Left renal pelvis (tissue), 4 donors: ENCODE measurements at regions not wholly inside any gene's neighbourhood (a gene's known extent, or its start where the extent isn't known, plus 50 kb on each side); places are given as distances from the start of the nearest gene placed in this dataset.
"Not testable (repeated sequence)": the region's sequence is repeated elsewhere in the genome, so short reads cannot be mapped to it uniquely, and the experiment has no call there.

ENCODE experiments used
- DNase-seq, 4 donors: peaks; one replicate each; pipeline ENCODE4 v3.0.0-alpha.2; 2013; ENCODE audit warnings: low read depth in 4 of 4, low spot score in 3 of 4

DNA sequence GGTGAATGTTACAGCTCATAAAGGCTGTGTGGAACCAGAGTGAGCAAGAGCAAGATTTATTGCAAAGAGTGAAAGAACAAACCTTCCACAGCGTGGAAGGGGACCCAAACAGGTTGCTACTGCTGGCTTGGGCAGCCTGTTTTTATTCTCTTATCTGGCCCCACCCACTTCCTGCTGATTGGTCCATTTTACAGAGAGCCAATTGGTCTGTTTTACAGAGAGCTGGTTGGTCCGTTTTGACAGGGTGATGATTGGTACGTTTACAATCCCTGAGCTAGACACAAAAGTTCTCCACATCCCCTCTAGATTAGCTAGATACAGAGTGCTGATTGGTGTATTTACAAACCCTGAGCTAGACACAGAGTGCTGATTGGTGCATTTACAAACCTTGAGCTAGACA, 74.4 kb upstream of the TBC1D5 start:
- not testable (repeated sequence) for DNase-seq

DNA sequence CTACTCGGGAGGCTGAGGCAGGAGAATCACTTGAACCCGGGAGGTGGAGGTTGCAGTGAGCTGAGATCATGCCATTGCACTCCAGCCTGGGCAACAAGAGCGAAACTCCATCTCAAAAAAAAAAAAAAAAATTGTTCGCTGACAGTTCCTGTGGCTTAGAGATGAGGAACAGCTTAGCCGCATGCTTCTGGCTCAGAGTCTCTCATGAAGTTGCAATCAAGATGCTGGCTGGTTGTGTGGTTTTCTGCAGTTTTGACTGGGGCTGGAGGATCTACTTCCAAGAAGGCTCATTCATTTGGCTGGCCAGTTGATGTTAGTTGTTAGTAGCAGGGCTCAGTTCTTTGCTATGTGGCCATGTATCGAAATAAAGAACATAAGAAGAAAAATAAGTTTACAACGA, 69.9 kb upstream of the TBC1D5 start:
- not testable (repeated sequence) for DNase-seq

DNA sequence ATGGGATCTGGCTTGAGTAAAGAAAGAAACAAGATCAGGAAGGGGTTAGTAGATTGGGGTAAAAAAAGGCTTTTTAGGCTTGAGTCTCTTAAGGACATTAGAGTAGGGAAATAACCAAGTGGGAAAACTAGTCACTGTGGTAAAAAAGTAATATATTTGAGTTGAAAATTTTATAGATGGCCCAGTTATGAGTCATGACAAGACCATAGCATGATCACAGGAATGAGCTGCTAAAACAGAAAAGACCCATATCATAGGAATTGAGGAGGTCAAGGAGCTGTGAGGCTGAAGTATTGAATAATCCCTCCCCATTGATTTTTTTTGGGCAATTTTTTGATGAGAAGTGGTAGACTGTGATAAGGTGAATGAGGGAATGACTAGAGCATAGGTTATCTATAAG, 69.2 kb upstream of the TBC1D5 start:
- no peak for DNase-seq

DNA sequence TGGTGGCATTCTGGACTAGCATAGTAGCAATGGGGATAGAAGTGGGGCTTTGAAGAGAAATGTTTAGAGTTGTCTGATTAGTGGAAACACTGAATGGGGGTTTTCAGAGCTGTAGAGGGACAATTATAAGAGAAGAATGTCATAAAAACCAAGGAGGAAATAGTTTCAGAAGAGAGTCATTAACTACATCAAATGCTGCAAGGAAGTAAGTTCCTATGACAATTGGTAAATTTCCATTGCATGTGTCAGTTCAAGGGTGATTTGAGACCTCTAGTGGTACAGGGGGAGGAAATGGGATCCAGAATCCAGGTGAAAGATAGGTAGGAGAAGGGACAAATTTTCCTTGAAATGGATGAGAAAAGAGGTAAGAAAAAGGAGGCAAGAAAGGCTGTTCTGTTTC, 68.3 kb upstream of the TBC1D5 start:
- DNase-seq: no peak

- DNase-seq: no peak
These were observed 66.6 kb upstream of the TBC1D5 start for GRCh38 chr3:17808994-17809393.

- no peak for DNase-seq
These were observed 64.4 kb upstream of the TBC1D5 start for GRCh38 chr3:17806876-17807275.

DNA sequence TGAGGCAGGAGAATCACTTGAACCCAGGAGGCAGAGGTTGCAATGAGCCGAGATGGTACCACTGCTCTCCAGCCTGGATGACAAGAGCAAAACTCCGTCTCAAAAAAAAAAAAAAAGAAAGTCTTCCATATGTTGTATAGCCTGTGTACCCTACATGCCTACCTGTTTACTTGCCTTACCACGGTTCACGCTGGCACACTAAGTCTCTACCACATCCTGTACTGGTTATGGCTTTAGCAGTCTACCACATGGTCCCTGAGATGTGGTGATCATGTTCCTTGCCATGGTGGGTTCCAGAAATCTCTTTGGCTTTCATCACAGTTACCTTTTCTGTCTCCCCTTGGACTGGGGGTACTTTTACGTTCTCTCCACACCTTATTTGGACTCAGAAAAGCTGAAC, 63.8 kb upstream of the TBC1D5 start:
- no peak for DNase-seq

DNA sequence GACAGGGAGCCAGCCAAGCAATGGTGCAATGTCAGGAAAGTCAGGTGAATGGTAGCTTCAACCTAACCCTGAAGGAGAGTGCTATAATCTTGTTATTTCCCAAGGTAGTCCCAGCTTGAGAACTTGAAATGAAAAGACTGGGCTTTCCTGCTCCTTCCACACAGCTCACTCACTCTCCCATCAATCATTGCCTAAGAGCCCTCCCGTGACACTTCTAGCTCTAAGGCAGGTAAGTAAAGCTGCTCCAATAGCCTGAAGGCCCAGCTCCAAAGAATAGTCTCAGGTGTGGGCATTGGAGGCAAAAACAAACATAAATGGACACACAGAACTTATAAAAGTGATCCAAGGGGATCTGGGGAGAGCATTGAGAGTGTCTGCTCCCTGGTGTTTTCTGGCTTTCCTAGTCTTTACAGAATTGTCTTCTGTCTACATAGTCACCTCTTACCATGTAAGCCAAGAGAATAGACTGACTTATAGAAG, 63.1 kb upstream of the TBC1D5 start:
- DNase-seq: no peak

GRCh38 chr3:17802950-17803349, 60.5 kb upstream of the TBC1D5 start:
- no peak for DNase-seq

DNA sequence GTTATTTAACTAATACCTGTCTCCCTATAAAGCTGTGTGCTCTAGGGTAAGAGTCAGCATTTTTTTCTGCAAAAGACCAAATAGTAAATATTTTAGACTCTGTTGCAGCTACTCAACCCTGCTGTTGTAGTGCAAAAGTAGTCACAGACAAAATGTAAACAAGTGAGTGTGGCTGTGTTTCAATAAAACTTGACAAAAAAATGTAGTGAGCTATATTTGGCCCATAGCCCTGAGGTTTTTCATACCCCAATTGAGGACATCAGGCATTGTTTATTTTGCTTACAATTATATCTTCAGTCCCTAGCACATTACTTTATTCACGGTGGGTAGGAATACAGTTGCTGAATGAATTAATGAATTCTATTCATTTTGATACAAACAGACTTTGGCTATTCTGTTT, 58.7 kb upstream of the TBC1D5 start:
- no peak for DNase-seq

DNA sequence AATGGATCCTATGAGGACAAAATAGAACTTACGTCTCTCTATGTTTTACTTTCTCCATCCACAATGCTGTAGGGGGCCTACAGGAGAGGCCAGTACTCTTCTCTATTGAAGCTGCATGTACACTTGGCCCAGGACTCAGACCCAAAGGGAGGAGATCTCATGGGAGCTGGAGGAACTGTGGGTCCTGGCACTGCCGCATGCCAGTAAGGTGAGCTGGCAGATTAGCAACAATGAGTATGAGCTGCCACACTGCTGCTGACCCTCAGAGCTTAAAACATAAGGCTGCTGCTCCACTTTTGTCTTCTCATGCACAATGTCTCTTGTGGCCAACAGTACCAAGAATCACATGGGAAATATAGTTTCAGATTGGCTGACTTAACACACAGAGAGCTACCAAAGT, 57.8 kb upstream of the TBC1D5 start:
- DNase-seq: no peak

GRCh38 chr3:17799312-17799711, 56.9 kb upstream of the TBC1D5 start:
- no peak for DNase-seq

- no peak for DNase-seq
These were observed 55.6 kb upstream of the TBC1D5 start for GRCh38 chr3:17798000-17798399.

DNA sequence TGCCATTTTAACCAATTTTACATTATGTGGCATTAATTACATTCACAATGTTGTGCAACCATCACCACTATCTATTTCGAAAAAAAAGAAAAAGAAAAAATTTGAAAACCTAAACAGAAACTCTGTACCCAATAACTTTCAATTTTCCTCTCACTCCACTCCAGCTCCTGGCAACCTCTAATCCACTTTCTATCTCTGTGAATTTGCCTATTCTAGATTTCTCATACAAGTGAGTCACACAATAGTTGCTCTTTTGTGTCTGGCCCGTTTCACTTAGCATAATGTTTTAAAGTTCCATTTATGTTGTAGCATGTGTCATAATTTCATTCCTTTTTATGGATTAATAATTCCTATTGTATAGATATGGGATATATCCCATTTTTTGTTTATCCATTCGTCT, 53.3 kb upstream of the TBC1D5 start:
- no peak for DNase-seq

DNA sequence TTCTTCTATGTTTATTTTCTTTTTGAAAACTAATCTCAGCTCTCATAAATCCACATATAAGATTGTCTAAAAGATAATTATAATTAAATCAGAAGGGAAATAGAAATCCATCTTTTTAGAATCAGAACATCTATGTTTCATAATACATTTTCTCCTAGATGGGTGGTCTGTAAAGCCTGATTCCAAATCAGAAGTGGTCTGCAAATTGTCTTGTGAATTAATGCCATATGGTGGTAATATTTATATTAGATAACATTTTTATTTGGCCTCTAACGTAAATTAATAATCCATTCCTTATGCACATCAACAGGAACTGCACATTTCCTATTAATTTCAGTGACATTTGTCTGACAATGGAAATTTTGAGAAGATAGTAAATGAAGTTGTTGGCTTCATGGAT, 52.8 kb upstream of the TBC1D5 start:
- DNase-seq: no peak

GRCh38 chr3:17793542-17794195, 51.2 kb upstream of the TBC1D5 start:
- DNase-seq: no peak
